Activated naive CD4-positive, alpha-beta T cell treated with anti-CD3 and anti-CD28 coated beads for 36 hours (primary cell): ENCODE measurements at regions not wholly inside any gene's neighbourhood (a gene's known extent, or its start where the extent isn't known, plus 50 kb on each side); places are given as distances from the start of the nearest gene placed in this dataset.

Source experiments
- CTCF ChIA-PET: fragments of 350-600 bp; sonication (Branson Sonifier 250); formaldehyde crosslinking; loops from one replicate; lab custom pipeline; 2021; ENCODE audit warnings: antibody characterized with exemption; lab: Charles Lee
- DNase-seq: peaks from one replicate; pipeline ENCODE4 v3.0.0-alpha.2; 2020
- H3K27ac Mint-ChIP-seq: one replicate; pipeline ENCODE4 v1.8.0; 2021; ENCODE audit warnings: mild to moderate bottlenecking, mixed read lengths
- H3K27me3 Mint-ChIP-seq: one replicate; pipeline ENCODE4 v1.8.0; 2021; ENCODE audit warnings: low read depth, mixed read lengths
- H3K36me3 Mint-ChIP-seq: one replicate; pipeline ENCODE4 v1.8.0; 2021; ENCODE audit warnings: low read depth, mixed read lengths
- H3K4me1 Mint-ChIP-seq: one replicate; pipeline ENCODE4 v1.8.0; 2021; ENCODE audit warnings: low read depth, mixed read lengths
- H3K4me3 Mint-ChIP-seq: one replicate; pipeline ENCODE4 v1.8.0; 2021; ENCODE audit warnings: mild to moderate bottlenecking, moderate library complexity, mixed read lengths
- H3K9me3 Mint-ChIP-seq: one replicate; pipeline ENCODE4 v1.8.0; 2021; ENCODE audit warnings: mixed read lengths
- intact Hi-C: fragments of 100-400 bp; cut with micrococcal nuclease; formaldehyde crosslinking; loops from one replicate; pipeline ENCODE4 v1.15.1; 2023

DNA sequence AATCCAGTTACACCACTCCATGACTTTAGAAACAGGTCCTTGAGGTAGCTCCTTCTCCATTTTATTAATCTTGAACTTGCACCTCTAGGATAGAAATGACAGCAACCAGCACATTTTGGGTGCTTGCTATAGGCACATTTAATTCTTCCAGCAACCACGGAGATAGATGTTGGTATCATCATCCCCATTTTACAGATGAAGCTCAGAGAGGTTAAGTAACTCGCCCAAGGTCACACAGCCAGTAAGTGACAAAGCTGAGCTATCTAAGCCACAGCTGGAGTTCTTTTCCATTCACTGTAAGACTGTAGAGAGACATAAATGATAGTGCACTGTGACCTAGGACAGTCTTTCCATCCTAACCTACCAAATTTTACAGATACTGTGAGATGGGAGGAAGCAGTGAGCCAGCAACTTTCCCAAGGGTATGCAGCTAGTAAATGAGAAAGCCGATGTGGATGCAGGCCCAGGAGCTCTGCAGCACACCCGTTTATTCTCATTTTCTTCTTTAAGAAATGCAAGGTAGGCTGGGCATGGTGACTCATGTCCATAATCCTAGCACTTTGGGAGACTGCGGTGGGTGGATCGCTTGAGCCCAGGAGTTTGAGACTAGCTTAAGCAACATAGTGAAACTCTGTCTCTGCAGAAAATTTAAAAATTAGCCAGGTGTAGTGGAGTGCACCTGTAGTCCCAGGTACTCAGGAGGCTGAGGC lies 103.2 kb downstream of the TBX5 start:
- H3K27me3 Mint-ChIP-seq: peaks cover 4% of the 10 kb centered on the region
- H3K27ac Mint-ChIP-seq: no peak overlapping the region
- intact Hi-C loops: no loop called here
- H3K4me1 Mint-ChIP-seq: no peaks in the 10 kb centered on the region
- no peak overlapping the region for H3K4me3 Mint-ChIP-seq
- peaks cover 2% of the 10 kb centered on the region for H3K9me3 Mint-ChIP-seq
- no peaks in the 10 kb centered on the region for H3K36me3 Mint-ChIP-seq
- DNase-seq: no peak
- CTCF ChIA-PET: no interaction called here

DNA sequence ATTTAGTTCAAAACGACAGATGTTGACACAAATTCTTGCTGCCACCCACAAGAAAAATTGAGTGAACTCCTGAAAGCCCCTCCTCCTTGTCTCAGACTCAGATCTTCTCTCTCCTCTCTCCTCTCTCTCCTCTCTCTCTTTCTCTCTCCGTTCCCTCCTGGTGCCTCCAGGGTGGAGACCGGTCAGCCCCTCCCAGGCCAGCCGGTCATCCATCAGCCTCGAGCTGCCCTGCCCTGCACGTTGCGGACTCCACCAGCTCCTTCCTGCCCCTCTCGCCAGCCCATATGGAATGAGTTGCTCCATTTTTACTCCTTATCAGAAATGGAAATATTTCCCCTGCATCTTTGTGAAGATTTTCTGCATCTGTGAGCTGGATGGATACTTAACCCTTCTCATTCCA lies 103.8 kb downstream of the TBX5 start:
- DNase-seq: no peak
- Mint-ChIP-seq H3K4me3 (no peak overlapping the region), H3K4me1 (no peaks in the 10 kb centered on the region), H3K27me3 (peaks cover 4% of the 10 kb centered on the region), H3K27ac (no peak overlapping the region), H3K9me3 (peaks cover 2% of the 10 kb centered on the region), H3K36me3 (no peaks in the 10 kb centered on the region)
- CTCF ChIA-PET: no interaction called here
- intact Hi-C loops: no loop called here

DNA sequence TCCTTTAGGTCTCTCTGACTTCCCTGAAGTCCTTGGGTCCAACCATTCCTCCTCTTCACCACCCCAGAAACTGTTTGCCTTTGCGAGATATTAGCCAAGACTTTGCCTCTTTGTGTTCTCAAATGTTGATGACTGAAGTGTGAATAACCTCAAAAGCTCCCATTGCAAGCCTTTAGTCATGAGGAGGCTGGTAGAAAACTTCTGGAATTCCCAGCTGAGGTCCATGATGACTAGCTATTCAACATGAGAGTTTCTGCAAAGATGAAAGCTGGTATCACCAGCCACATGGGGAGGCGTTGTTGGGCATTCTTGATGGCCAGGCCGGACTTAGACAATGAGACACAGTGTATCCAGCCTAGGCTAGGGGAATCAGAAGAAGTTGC lies 111.7 kb downstream of the TBX5 start:
- Mint-ChIP-seq H3K27ac (no peak overlapping the region), H3K4me1 (no peaks in the 10 kb centered on the region), H3K27me3 (no peaks in the 10 kb centered on the region), H3K36me3 (no peaks in the 10 kb centered on the region), H3K4me3 (no peak overlapping the region), H3K9me3 (no peaks in the 10 kb centered on the region)
- CTCF ChIA-PET: no interaction called here
- DNase-seq: no peak
- intact Hi-C loops: no loop called here

DNA sequence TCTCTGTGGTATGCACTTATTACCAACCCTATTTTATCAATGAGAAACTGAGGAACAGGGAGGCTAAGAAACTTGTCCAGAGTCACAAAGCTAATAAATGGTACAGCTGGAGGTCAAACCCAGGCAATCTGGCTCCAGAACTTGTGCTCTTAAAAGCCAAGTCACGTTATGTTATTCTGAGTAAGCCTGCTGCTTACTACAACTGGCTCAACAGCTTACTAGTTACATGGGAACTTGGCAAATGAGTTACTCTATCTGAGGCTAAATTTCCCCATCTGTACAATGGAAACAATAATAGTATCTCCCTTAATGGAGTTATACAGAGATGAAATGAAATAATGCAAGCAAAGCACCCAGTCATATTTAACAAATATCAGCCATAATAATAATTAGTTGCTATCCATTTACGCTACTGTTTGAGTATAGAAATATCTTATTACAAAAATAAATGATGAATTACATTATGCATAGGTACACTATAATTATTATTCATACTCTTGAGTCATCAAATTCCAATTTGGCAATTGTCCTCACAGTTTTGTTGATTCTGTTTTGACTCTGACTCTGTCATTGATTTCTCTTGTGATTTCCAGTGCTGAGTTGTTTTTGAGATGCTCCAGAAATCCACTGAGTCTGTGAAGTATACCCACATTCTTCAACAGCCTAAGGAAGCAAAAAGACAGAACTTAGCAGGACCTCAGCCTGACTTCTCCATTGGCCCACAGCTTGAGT lies 112.2 kb downstream of the TBX5 start:
- no peaks in the 10 kb centered on the region for H3K27me3 Mint-ChIP-seq
- no peaks in the 10 kb centered on the region for H3K36me3 Mint-ChIP-seq
- no peaks in the 10 kb centered on the region for H3K9me3 Mint-ChIP-seq
- DNase-seq: no peak
- no peak overlapping the region for H3K27ac Mint-ChIP-seq
- no peak overlapping the region for H3K4me3 Mint-ChIP-seq
- H3K4me1 Mint-ChIP-seq: no peaks in the 10 kb centered on the region
- CTCF ChIA-PET: no interaction called here
- intact Hi-C loops: no loop called here

- no peaks in the 10 kb centered on the region for H3K9me3 Mint-ChIP-seq
- CTCF ChIA-PET: no interaction called here
- no peaks in the 10 kb centered on the region for H3K36me3 Mint-ChIP-seq
- no peaks in the 10 kb centered on the region for H3K27me3 Mint-ChIP-seq
- H3K4me1 Mint-ChIP-seq: no peaks in the 10 kb centered on the region
- DNase-seq: no peak
- H3K27ac Mint-ChIP-seq: no peak overlapping the region
- intact Hi-C loops: no loop called here
- H3K4me3 Mint-ChIP-seq: no peak overlapping the region
Measured at GRCh38 chr12:114293073-114293472, 112.9 kb downstream of the TBX5 start.

- Mint-ChIP-seq H3K4me1 (no peaks in the 10 kb centered on the region), H3K4me3 (no peak overlapping the region), H3K36me3 (no peaks in the 10 kb centered on the region), H3K27ac (no peak overlapping the region), H3K27me3 (peaks cover 3% of the 10 kb centered on the region), H3K9me3 (no peaks in the 10 kb centered on the region)
- CTCF ChIA-PET: no interaction called here
- no peak for DNase-seq
- intact Hi-C loops: no loop called here
Measured at GRCh38 chr12:114291389-114292060, 114.4 kb downstream of the TBX5 start.

DNA sequence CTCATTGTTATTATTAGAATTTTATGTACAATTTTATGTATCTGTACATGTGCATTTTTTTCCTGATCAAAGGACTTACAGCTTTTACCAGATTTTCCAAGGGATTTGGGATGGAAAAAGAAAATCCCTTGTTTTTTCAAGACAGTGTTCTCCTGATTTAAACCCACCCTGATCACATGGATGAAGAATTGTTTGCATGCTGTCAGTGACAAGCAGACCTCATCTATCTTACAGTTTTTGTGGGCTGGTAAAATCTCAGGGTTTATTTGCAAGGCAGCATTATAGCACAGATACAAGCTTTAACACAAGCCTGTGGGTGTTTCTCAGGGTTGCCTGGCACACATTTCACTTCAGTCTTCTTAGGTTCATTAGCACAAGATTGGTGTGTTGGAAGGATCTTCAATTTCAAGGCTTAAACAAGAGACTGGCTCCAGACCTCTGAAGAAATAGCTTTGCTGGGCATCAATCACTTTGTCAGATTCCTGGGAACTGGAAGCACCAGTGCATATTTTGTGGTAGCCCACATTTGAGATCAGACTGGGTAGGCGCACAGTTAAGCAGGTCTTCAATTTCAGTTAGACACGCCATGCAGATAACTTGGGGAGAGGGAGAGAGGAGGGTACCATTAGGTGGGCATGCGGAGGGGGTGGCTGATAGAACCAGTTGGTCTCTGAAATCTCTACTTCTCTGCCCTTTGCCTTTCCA lies 118.0 kb downstream of the TBX5 start:
- H3K4me3 Mint-ChIP-seq: no peak overlapping the region
- no peaks in the 10 kb centered on the region for H3K36me3 Mint-ChIP-seq
- peaks cover 8% of the 10 kb centered on the region for H3K27me3 Mint-ChIP-seq
- intact Hi-C loops: no loop called here
- no peaks in the 10 kb centered on the region for H3K4me1 Mint-ChIP-seq
- DNase-seq: no peak
- H3K9me3 Mint-ChIP-seq: no peaks in the 10 kb centered on the region
- H3K27ac Mint-ChIP-seq: no peak overlapping the region
- CTCF ChIA-PET: no interaction called here

- peaks cover 8% of the 10 kb centered on the region for H3K27me3 Mint-ChIP-seq
- H3K4me1 Mint-ChIP-seq: no peaks in the 10 kb centered on the region
Measured at GRCh38 chr12:114286145-114286544, 119.8 kb downstream of the TBX5 start.

DNA sequence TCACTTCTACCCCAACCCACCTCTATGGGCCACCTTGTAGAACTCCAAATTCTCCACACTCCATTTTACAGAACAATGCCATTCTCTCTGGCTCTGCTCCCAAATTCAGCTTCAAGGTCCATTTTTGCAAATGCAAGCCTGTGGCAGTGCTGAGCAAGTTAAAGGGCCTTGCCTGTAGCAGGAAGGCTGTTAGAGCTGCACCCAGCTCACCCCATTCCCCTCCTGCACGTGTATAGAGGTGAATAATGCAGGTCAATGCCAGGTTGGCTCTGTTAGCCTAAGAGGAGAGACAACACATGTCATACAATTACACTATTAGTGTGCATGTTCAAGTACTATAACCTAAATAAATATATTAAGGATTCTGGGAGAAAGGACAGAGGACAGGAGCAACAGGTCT lies 120.4 kb downstream of the TBX5 start:
- no peaks in the 10 kb centered on the region for H3K36me3 Mint-ChIP-seq
- no peak overlapping the region for H3K27ac Mint-ChIP-seq
- H3K27me3 Mint-ChIP-seq: peaks cover 8% of the 10 kb centered on the region
- DNase-seq: no peak
- intact Hi-C loops: no loop called here
- CTCF ChIA-PET: no interaction called here
- no peaks in the 10 kb centered on the region for H3K9me3 Mint-ChIP-seq
- H3K4me3 Mint-ChIP-seq: no peak overlapping the region
- no peaks in the 10 kb centered on the region for H3K4me1 Mint-ChIP-seq

More at GRCh38 chr12:114286145-114286544, 119.8 kb downstream of the TBX5 start:
- no peak for DNase-seq
- Mint-ChIP-seq H3K4me3 (no peak overlapping the region), H3K27ac (no peak overlapping the region), H3K9me3 (no peaks in the 10 kb centered on the region), H3K36me3 (no peaks in the 10 kb centered on the region)
- intact Hi-C loops: no loop called here
- CTCF ChIA-PET: no interaction called here

DNA sequence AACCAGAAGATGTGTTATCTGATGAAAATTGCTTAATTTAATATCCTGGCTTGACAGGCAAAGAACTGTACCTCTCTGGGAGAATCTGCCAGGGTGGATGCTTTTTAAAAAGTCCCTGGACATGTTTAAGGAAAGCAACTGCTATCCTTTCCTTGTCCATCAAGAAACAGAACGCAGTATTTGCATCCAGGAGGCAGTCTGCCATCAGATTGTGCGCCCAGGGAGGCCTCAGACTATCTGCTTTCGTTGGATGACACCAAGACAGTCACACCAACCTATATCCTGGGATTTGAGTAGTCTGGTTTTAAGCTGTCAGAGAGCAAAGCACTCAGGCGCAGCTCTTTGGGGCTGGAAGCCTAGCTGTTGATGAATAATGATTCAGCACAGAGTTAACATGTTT lies 121.9 kb downstream of the TBX5 start:
- H3K4me3 Mint-ChIP-seq: no peak overlapping the region
- intact Hi-C loops: no loop called here
- no peak for DNase-seq
- H3K36me3 Mint-ChIP-seq: no peaks in the 10 kb centered on the region
- H3K9me3 Mint-ChIP-seq: no peaks in the 10 kb centered on the region
- H3K4me1 Mint-ChIP-seq: no peaks in the 10 kb centered on the region
- CTCF ChIA-PET: no interaction called here
- no peak overlapping the region for H3K27ac Mint-ChIP-seq
- H3K27me3 Mint-ChIP-seq: peaks cover 8% of the 10 kb centered on the region

DNA sequence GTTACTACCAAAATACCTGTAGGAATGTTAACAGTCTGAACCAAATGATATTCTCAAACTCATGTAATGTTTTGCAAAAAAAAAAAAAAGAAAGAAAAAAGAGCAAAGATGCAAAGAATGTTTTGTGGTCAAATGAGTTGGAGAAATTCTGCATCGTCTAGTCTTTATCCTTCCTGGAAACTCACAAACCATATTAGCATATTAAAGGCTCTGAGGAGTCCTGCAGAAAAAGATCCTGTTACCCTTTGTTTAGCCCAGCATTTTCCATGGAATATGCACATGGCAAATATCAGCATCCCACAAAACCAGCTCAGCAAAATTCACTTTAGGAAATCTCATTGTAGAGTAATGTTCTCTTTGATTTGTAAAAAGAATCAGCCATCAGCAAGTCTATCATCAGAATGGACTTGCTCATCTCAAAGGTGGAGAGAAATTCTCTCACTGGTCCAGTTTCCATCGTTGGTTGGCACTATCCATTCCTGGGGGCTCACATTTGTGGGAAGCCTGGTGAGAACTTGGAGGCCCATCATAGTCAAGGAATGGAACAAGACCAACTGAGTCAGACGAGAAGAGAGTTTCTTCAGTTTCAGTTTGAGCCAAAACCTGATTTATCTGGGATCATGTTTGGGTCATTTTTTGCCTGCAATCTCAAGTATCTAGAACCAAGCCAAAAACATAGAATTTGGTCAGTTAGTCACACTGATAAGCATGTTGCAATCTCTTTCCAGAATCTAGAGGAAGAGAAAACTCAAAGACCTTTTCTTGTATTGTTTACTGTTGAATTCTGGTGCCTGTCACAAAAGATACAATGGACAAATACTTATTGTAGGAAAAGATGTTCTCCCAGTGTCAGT lies 129.8 kb downstream of the TBX5 start:
- Mint-ChIP-seq H3K4me1 (no peaks in the 10 kb centered on the region), H3K27me3 (peaks cover 5% of the 10 kb centered on the region), H3K4me3 (no peak overlapping the region), H3K36me3 (no peaks in the 10 kb centered on the region), H3K27ac (no peak overlapping the region), H3K9me3 (no peaks in the 10 kb centered on the region)
- intact Hi-C loops: no loop called here
- DNase-seq: no peak
- CTCF ChIA-PET: no interaction called here

GRCh38 chr12:114275086-114275485 lies 130.9 kb downstream of the TBX5 start:
- CTCF ChIA-PET: no interaction called here
- Mint-ChIP-seq H3K9me3 (no peaks in the 10 kb centered on the region), H3K4me1 (no peaks in the 10 kb centered on the region), H3K27ac (no peak overlapping the region), H3K27me3 (peaks cover 5% of the 10 kb centered on the region), H3K4me3 (no peak overlapping the region), H3K36me3 (no peaks in the 10 kb centered on the region)
- intact Hi-C loops: no loop called here
- DNase-seq: no peak
